A549 (cell line): ENCODE measurements at regions not wholly inside any gene's neighbourhood (a gene's known extent, or its start where the extent isn't known, plus 50 kb on each side); places are given as distances from the start of the nearest gene placed in this dataset.

ENCODE experiments used
- JUNB ChIP-seq: fragments of >200 bp; sonication (Bioruptor Twin); formaldehyde crosslinking; IDR thresholded peaks from 2 replicates; pipeline ENCODE4 v1.6.1; 2016
- KDM1A ChIP-seq: fragments of 200-600 bp; sonication (generic); IDR thresholded peaks from 2 replicates; pipeline ENCODE4 v1.6.1; 2016; ENCODE audit warnings: low read depth, mild to moderate bottlenecking
- MAFK ChIP-seq: fragments of 450-650 bp; IDR thresholded peaks from 2 replicates; pipeline ENCODE4 v1.6.1; 2014; ENCODE audit not compliant: partially characterized antibody
- POLR2A ChIP-seq: IDR thresholded peaks from 2 replicates; pipeline ENCODE4 v1.6.1; 2012; ENCODE audit warnings: mild to moderate bottlenecking, low read length

- TF ChIP-seq JUNB (no peak), MAFK (no peak), POLR2A (no peak), KDM1A (no peak)
These were observed 134.4 kb downstream of the MAIP1 start for GRCh38 chr2:200089756-200090109.
